NB4 (cell line): ENCODE measurements at regions not wholly inside any gene's neighbourhood (a gene's known extent, or its start where the extent isn't known, plus 50 kb on each side); places are given as distances from the start of the nearest gene placed in this dataset.

Experiments
- POLR2A ChIP-seq: IDR thresholded peaks from 2 replicates; pipeline ENCODE4 v1.6.1; 2011; ENCODE audit warnings: mild to moderate bottlenecking; ENCODE audit not compliant: insufficient read length; ENCODE audit errors: extremely low read depth
- TF ChIP-seq, protein P1 (sequence below): IDR thresholded peaks from one replicate; pipeline ENCODE4 v1.5.1; 2012; ENCODE audit warnings: low read depth, low read length
- TF ChIP-seq, protein P2 (sequence below): IDR thresholded peaks from 2 replicates; pipeline ENCODE4 v1.6.1; 2011; ENCODE audit warnings: low read depth, low read length

DNA sequence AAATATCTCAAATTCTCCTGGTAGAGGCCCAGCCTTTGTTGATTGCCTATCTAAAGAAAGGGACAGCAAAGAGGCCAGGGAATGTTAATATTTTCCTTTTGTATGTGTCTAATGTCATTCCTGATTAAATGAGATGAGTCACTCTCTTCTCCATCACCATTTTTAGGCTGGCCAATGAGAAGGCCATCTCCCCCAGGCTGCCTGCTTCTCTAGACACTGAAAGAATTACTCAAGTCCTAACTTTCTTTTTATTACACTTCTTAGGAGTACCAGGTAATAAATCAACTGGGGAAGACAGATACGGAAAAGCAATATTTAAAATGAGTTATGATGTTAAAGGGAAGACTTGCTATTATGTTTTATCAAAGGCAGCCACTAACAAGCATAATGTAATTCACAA lies 259.2 kb upstream of the SORL1-AS1 start:
- TF ChIP-seq, protein P1, sequence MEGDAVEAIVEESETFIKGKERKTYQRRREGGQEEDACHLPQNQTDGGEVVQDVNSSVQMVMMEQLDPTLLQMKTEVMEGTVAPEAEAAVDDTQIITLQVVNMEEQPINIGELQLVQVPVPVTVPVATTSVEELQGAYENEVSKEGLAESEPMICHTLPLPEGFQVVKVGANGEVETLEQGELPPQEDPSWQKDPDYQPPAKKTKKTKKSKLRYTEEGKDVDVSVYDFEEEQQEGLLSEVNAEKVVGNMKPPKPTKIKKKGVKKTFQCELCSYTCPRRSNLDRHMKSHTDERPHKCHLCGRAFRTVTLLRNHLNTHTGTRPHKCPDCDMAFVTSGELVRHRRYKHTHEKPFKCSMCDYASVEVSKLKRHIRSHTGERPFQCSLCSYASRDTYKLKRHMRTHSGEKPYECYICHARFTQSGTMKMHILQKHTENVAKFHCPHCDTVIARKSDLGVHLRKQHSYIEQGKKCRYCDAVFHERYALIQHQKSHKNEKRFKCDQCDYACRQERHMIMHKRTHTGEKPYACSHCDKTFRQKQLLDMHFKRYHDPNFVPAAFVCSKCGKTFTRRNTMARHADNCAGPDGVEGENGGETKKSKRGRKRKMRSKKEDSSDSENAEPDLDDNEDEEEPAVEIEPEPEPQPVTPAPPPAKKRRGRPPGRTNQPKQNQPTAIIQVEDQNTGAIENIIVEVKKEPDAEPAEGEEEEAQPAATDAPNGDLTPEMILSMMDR = no peak
- no peak for TF ChIP-seq POLR2A
- TF ChIP-seq, protein P2, sequence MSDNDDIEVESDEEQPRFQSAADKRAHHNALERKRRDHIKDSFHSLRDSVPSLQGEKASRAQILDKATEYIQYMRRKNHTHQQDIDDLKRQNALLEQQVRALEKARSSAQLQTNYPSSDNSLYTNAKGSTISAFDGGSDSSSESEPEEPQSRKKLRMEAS = no peak
